Tibial nerve (tissue), 4 donors: ENCODE measurements at regions not wholly inside any gene's neighbourhood (a gene's known extent, or its start where the extent isn't known, plus 50 kb on each side); places are given as distances from the start of the nearest gene placed in this dataset.

Experiments
- DNase-seq, 2 donors: peaks; one replicate each; pipeline ENCODE4 v3.0.0-alpha.2; 2019; ENCODE audit warnings: low spot score in 2 of 2
- H3K27ac ChIP-seq, 4 donors: fragments of 200-600 bp; sonication (generic) in 3 of 4; one replicate each; pipeline ENCODE4 v1.5.1; 2017 to 2019; ENCODE audit warnings: mild to moderate bottlenecking in 1 of 4
- H3K27me3 ChIP-seq, 2 donors: fragments of 200-600 bp; sonication (generic) in 1 of 2; one replicate each; pipeline versions ENCODE4 v1.5.1 to v1.6.0; 2017 to 2019
- H3K36me3 ChIP-seq, 3 donors: fragments of 200-600 bp; sonication (generic); one replicate each; pipeline ENCODE4 v1.5.1; 2018 to 2019
- H3K4me1 ChIP-seq, 4 donors: fragments of 200-600 bp; sonication (generic) in 3 of 4; one replicate each; pipeline ENCODE4 v1.5.1; 2017 to 2019
- H3K4me3 ChIP-seq, 4 donors: fragments of 200-600 bp; sonication (generic) in 3 of 4; one replicate each; pipeline ENCODE4 v1.5.1; 2017 to 2019; ENCODE audit warnings: mild to moderate bottlenecking in 1 of 4, moderate library complexity in 1 of 4
- H3K9me3 ChIP-seq, 4 donors: fragments of 200-600 bp; sonication (generic) in 3 of 4; one replicate each; pipeline ENCODE4 v1.5.1; 2017 to 2019
- CTCF ChIP-seq, 5 experiments: fragments of 200-600 bp in 3 of 5; fragments of 450-650 bp in 2 of 5; sonication (generic) in 3 of 5; IDR thresholded peaks; one replicate each; pipeline ENCODE4 v1.5.1; 2016 to 2019; ENCODE audit warnings: antibody characterized with exemption in 5 of 5, mild to moderate bottlenecking in 3 of 5, moderate library complexity in 2 of 5
- EP300 ChIP-seq, 2 donors: sonication (generic); formaldehyde crosslinking; IDR thresholded peaks; one replicate each; pipeline ENCODE4 v1.6.1; 2017; ENCODE audit warnings: antibody characterized with exemption in 2 of 2, mild to moderate bottlenecking in 1 of 2
- POLR2A ChIP-seq, 2 donors: fragments of 450-650 bp; IDR thresholded peaks; one replicate each; pipeline ENCODE4 v1.6.1; 2017; ENCODE audit warnings: antibody characterized with exemption in 2 of 2, mild to moderate bottlenecking in 2 of 2, moderate library complexity in 2 of 2
- WGBS, 2 donors: methylation state at CpG; one replicate each; pipeline ENCODE4 v1.1.5; 2018; 5-methylcytosine and 5-hydroxymethylcytosine counted together

- no peak for DNase-seq
- no peaks in the 10 kb centered on the region for H3K9me3 ChIP-seq
- H3K4me3 ChIP-seq: no peak overlapping the region
- TF ChIP-seq POLR2A (IDR thresholded peaks at IDR 0.05): no peak
- TF ChIP-seq CTCF (IDR thresholded peaks at IDR 0.05): no peak
- TF ChIP-seq EP300 (IDR thresholded peaks at IDR 0.05): no peak
- WGBS, 2 donors: 82 to 84% methylated on average over 14 of the region's 14 CpGs
- no peaks in the 10 kb centered on the region for H3K4me1 ChIP-seq
- H3K27me3 ChIP-seq: no peaks in the 10 kb centered on the region
- H3K36me3 ChIP-seq: no peaks in the 10 kb centered on the region
- H3K27ac ChIP-seq: no peak overlapping the region
Observed at GRCh38 chr2:11048335-11049008, 106.8 kb upstream of the SLC66A3 start.

GRCh38 chr2:11050565-11050964 is 104.7 kb upstream of the SLC66A3 start:
- no peak for DNase-seq
- Histone ChIP-seq H3K27ac (peak overlapping the region in 1 of 4 donors; percentile 6), H3K27me3 (no peaks in the 10 kb centered on the region), H3K4me1 (no peaks in the 10 kb centered on the region), H3K36me3 (no peaks in the 10 kb centered on the region), H3K4me3 (no peak overlapping the region), H3K9me3 (no peaks in the 10 kb centered on the region)
- WGBS, 2 donors: 59 to 68% methylated on average over 5 of the region's 5 CpGs
- TF ChIP-seq EP300 (IDR thresholded peaks at IDR 0.05) (no peak), CTCF (IDR thresholded peaks at IDR 0.05) (no peak), POLR2A (IDR thresholded peaks at IDR 0.05) (no peak)

- Histone ChIP-seq H3K4me1 (no peaks in the 10 kb centered on the region), H3K4me3 (no peak overlapping the region), H3K36me3 (no peaks in the 10 kb centered on the region), H3K27me3 (no peaks in the 10 kb centered on the region), H3K27ac (peak overlapping the region in 1 of 4 donors; percentile 15), H3K9me3 (no peaks in the 10 kb centered on the region)
- WGBS, 2 donors: 86 to 95% methylated on average over 9 of the region's 9 CpGs
- TF ChIP-seq CTCF (IDR thresholded peaks at IDR 0.05) (no peak), POLR2A (IDR thresholded peaks at IDR 0.05) (no peak), EP300 (IDR thresholded peaks at IDR 0.05) (no peak)
- DNase-seq: no peak
Observed at GRCh38 chr2:11051280-11051679, 104.0 kb upstream of the SLC66A3 start.

GRCh38 chr2:11053546-11053945 is 101.7 kb upstream of the SLC66A3 start:
- no peak overlapping the region for H3K4me3 ChIP-seq
- no peak for DNase-seq
- H3K4me1 ChIP-seq: no peaks in the 10 kb centered on the region
- H3K27ac ChIP-seq: no peak overlapping the region
- no peaks in the 10 kb centered on the region for H3K36me3 ChIP-seq
- WGBS, 2 donors: 79 to 89% methylated on average over 12 of the region's 12 CpGs
- H3K27me3 ChIP-seq: no peaks in the 10 kb centered on the region
- TF ChIP-seq POLR2A (IDR thresholded peaks at IDR 0.05) (no peak), EP300 (IDR thresholded peaks at IDR 0.05) (no peak), CTCF (IDR thresholded peaks at IDR 0.05) (no peak)
- no peaks in the 10 kb centered on the region for H3K9me3 ChIP-seq

- WGBS, 2 donors: 88 to 89% methylated on average over 10 to 14 of the region's 14 CpGs
Observed at GRCh38 chr2:11054783-11055678, 100.2 kb upstream of the SLC66A3 start.

More at GRCh38 chr2:11054783-11055678, 100.2 kb upstream of the SLC66A3 start:
- no peaks in the 10 kb centered on the region for H3K27me3 ChIP-seq
- H3K4me3 ChIP-seq: no peak overlapping the region
- DNase-seq: no peak
- TF ChIP-seq EP300 (IDR thresholded peaks at IDR 0.05) (no peak), POLR2A (IDR thresholded peaks at IDR 0.05) (no peak), CTCF (IDR thresholded peaks at IDR 0.05) (no peak)
- no peaks in the 10 kb centered on the region for H3K36me3 ChIP-seq
- H3K27ac ChIP-seq: no peak overlapping the region
- no peaks in the 10 kb centered on the region for H3K4me1 ChIP-seq
- H3K9me3 ChIP-seq: peaks cover 0 to under 1% (median 0%) of the 10 kb centered on the region in 4 donors
